ENCODE measurements at regions not wholly inside any gene's neighbourhood (a gene's known extent, or its start where the extent isn't known, plus 50 kb on each side); places are given as distances from the start of the nearest gene placed in this dataset.

GRCh38 chr1:69315416-69315815 is 252.3 kb upstream of the LRRC7 start:
- Histone ChIP-seq H3K4me3 (ENCODE audit: low read depth in 1 of 3, low read length in 3 of 3) (no peak overlapping the region), H3K27ac (ENCODE audit: low read depth in 1 of 2, low read length in 2 of 2) (no peak overlapping the region), H3K4me1 (ENCODE audit: control insufficient read depth in 4 of 4, insufficient read depth in 4 of 4, low read length in 3 of 4) (no peaks in the 10 kb centered on the region), H3K9ac (ENCODE audit: low read depth in 1 of 2, low read length in 2 of 2) (no peak overlapping the region), H3K36me3 (ENCODE audit: control insufficient read depth in 4 of 4, insufficient read depth in 3 of 4, low read depth in 1 of 4, low read length in 3 of 4) (no peaks in the 10 kb centered on the region), H3K27me3 (ENCODE audit: control insufficient read depth in 4 of 4, insufficient read depth in 4 of 4, low read length in 3 of 4) (no peaks in the 10 kb centered on the region), H3K9me3 (ENCODE audit: control insufficient read depth in 4 of 4, low read length in 3 of 4) (peaks cover 0 to 2% (median under 1%) of the 10 kb centered on the region in 4 donors)
- no peak for TF ChIP-seq REST (IDR thresholded peaks at IDR 0.05)
- TF ChIP-seq RXRA (IDR thresholded peaks at IDR 0.05) = no peak
- TF ChIP-seq EGR1 (IDR thresholded peaks at IDR 0.05; ENCODE audit: low read depth in 2 of 2) = no peak
- no peak for TF ChIP-seq YY1 (IDR thresholded peaks at IDR 0.05)
- TF ChIP-seq MAX (IDR thresholded peaks at IDR 0.05) = no peak
- TF ChIP-seq RAD21 (IDR thresholded peaks at IDR 0.05) = no peak
- no peak for TF ChIP-seq NR2F2 (IDR thresholded peaks at IDR 0.05)
- no peak for TF ChIP-seq HNF4G (IDR thresholded peaks at IDR 0.05)
- no peak for TF ChIP-seq JUND (IDR thresholded peaks at IDR 0.05)
- no peak for DNase-seq (ENCODE audit: low spot score)
- WGBS = 98% methylated on average over 3 of the region's 3 CpGs

GRCh38 chr1:69315823-69316222 is 251.9 kb upstream of the LRRC7 start:
- H3K4me3 ChIP-seq (ENCODE audit: low read depth in 1 of 3, low read length in 3 of 3) = no peak overlapping the region
- no peaks in the 10 kb centered on the region for H3K36me3 ChIP-seq (ENCODE audit: control insufficient read depth in 4 of 4, insufficient read depth in 3 of 4, low read depth in 1 of 4, low read length in 3 of 4)
- no peak for DNase-seq (ENCODE audit: low spot score)
- H3K27me3 ChIP-seq (ENCODE audit: control insufficient read depth in 4 of 4, insufficient read depth in 4 of 4, low read length in 3 of 4) = no peaks in the 10 kb centered on the region
- H3K9ac ChIP-seq (ENCODE audit: low read depth in 1 of 2, low read length in 2 of 2) = no peak overlapping the region
- no peaks in the 10 kb centered on the region for H3K4me1 ChIP-seq (ENCODE audit: control insufficient read depth in 4 of 4, insufficient read depth in 4 of 4, low read length in 3 of 4)
- no peak overlapping the region for H3K27ac ChIP-seq (ENCODE audit: low read depth in 1 of 2, low read length in 2 of 2)
- no peak for TF ChIP-seq ATF3 (IDR thresholded peaks at IDR 0.05)
- TF ChIP-seq RXRA (IDR thresholded peaks at IDR 0.05) = no peak
- TF ChIP-seq FOXA1 (IDR thresholded peaks at IDR 0.05) = no peak
- TF ChIP-seq SP1 (IDR thresholded peaks at IDR 0.05) = no peak
- TF ChIP-seq YY1 (IDR thresholded peaks at IDR 0.05) = no peak
- peaks cover 0 to 2% (median under 1%) of the 10 kb centered on the region in 4 donors for H3K9me3 ChIP-seq (ENCODE audit: control insufficient read depth in 4 of 4, low read length in 3 of 4)

- Histone ChIP-seq H3K9me3 (ENCODE audit: control insufficient read depth in 4 of 4, low read length in 3 of 4) (no peaks in the 10 kb centered on the region), H3K27ac (ENCODE audit: low read depth in 1 of 2, low read length in 2 of 2) (no peak overlapping the region), H3K4me1 (ENCODE audit: control insufficient read depth in 4 of 4, insufficient read depth in 4 of 4, low read length in 3 of 4) (no peaks in the 10 kb centered on the region), H3K36me3 (ENCODE audit: control insufficient read depth in 4 of 4, insufficient read depth in 3 of 4, low read depth in 1 of 4, low read length in 3 of 4) (no peaks in the 10 kb centered on the region), H3K9ac (ENCODE audit: low read depth in 1 of 2, low read length in 2 of 2) (no peak overlapping the region), H3K4me3 (ENCODE audit: low read depth in 1 of 3, low read length in 3 of 3) (no peak overlapping the region), H3K27me3 (ENCODE audit: control insufficient read depth in 4 of 4, insufficient read depth in 4 of 4, low read length in 3 of 4) (no peaks in the 10 kb centered on the region)
- no peak for DNase-seq (ENCODE audit: low spot score)
- 61% methylated on average over 5 of the region's 5 CpGs for WGBS
- TF ChIP-seq HNF4G (IDR thresholded peaks at IDR 0.05) (no peak), FOXA1 (IDR thresholded peaks at IDR 0.05) (no peak), ATF3 (IDR thresholded peaks at IDR 0.05) (no peak), HNF4A (conservative IDR thresholded peaks at IDR 0.05) (no peak), SP1 (IDR thresholded peaks at IDR 0.05) (no peak), FOXA2 (IDR thresholded peaks at IDR 0.05) (no peak), JUND (IDR thresholded peaks at IDR 0.05) (no peak), RXRA (IDR thresholded peaks at IDR 0.05) (no peak), EGR1 (IDR thresholded peaks at IDR 0.05; ENCODE audit: low read depth in 2 of 2) (no peak), MAX (IDR thresholded peaks at IDR 0.05) (no peak), NR2F2 (IDR thresholded peaks at IDR 0.05) (no peak), REST (IDR thresholded peaks at IDR 0.05) (no peak), GABPA (IDR thresholded peaks at IDR 0.05 in 1 of 2, conservative IDR thresholded peaks at IDR 0.05 in 1 of 2) (no peak), RAD21 (IDR thresholded peaks at IDR 0.05) (no peak), YY1 (IDR thresholded peaks at IDR 0.05) (no peak), CTCF (IDR thresholded peaks at IDR 0.05; ENCODE audit: low read depth, low read length, missing input control) (no peak)
Measured at GRCh38 chr1:69319287-69319686, 248.4 kb upstream of the LRRC7 start.
